GM12878 (cell line): ENCODE measurements at regions not wholly inside any gene's neighbourhood (a gene's known extent, or its start where the extent isn't known, plus 50 kb on each side); places are given as distances from the start of the nearest gene placed in this dataset.

Experiments used
- ATF2 ChIP-seq: IDR thresholded peaks from 2 replicates; pipeline ENCODE4 v1.6.1; 2012; ENCODE audit warnings: low read length, inconsistent platforms
- CTCF ChIP-seq, 3 experiments: IDR thresholded peaks in 2 of 3; conservative IDR thresholded peaks in 1 of 3; 2 replicates each; pipeline ENCODE4 v1.5.1; 2011; ENCODE audit warnings: low read depth in 3 of 3, low read length in 3 of 3, mild to moderate bottlenecking in 3 of 3, control low read depth in 2 of 3, moderate library complexity in 2 of 3, inconsistent platforms in 1 of 3, mixed read lengths in 1 of 3; ENCODE audit not compliant: control insufficient read depth in 2 of 3, insufficient read depth in 1 of 3; ENCODE audit errors: extremely low read depth in 1 of 3
- DPF2 ChIP-seq: fragments of 450-650 bp; IDR thresholded peaks from 2 replicates; pipeline ENCODE4 v1.6.1; 2017; ENCODE audit warnings: mild to moderate bottlenecking
- PAX5 ChIP-seq: IDR thresholded peaks from 2 replicates; pipeline ENCODE4 v1.6.1; 2011; ENCODE audit warnings: low read depth, low read length, borderline replicate concordance
- POLR2A ChIP-seq: IDR thresholded peaks from 2 replicates; pipeline ENCODE4 v1.6.1; 2011; ENCODE audit warnings: low read depth, mild to moderate bottlenecking, low read length

GRCh38 chr6:139895205-139895793, 520.9 kb upstream of the CITED2 start:
- TF ChIP-seq DPF2 (no peak), POLR2A (no peak), ATF2 (no peak), PAX5 (no peak), CTCF (IDR thresholded peaks at IDR 0.05 in 2 of 3, conservative IDR thresholded peaks at IDR 0.05 in 1 of 3; ENCODE audit: control insufficient read depth in 2 of 3, extremely low read depth in 1 of 3, insufficient read depth in 1 of 3, low read depth in 3 of 3, low read length in 3 of 3) (no peak)
